IMR-90 (cell line): ENCODE measurements at regions not wholly inside any gene's neighbourhood (a gene's known extent, or its start where the extent isn't known, plus 50 kb on each side); places are given as distances from the start of the nearest gene placed in this dataset.

Experiments
- ATAC-seq: fragments of 200-7000 bp; cut with Tn5 transposase; 2 replicates; pipeline ENCODE4 v1.9.1; 2020; ENCODE audit warnings: low read depth, mild to moderate bottlenecking, moderate library complexity
- BruUV-seq: library from RNA; stranded (reverse); fragments of 400-500 nt; replicated peaks from 2 replicates; lab custom pipeline; 2021; lab: Mats Ljungman, UMichigan
- CTCF ChIA-PET: fragments of 300-600 bp; formaldehyde crosslinking; extraction: SDS; loops from one replicate; lab custom pipeline; 2021; ENCODE audit warnings: antibody characterized with exemption; lab: Yijun Ruan, JAX
- POLR2A ChIA-PET: fragments of 300-600 bp; sonication (Branson Sonifier 250); formaldehyde crosslinking; loops from one replicate; lab custom pipeline; 2022; ENCODE audit warnings: antibody characterized with exemption; ENCODE audit not compliant: unreplicated experiment; lab: Charles Lee
- DNase-seq: peaks from one replicate; pipeline ENCODE4 v3.0.0; 2013
- H2AFZ ChIP-seq: replicated peaks from 2 replicates; pipeline ENCODE3; 2013; ENCODE audit warnings: low read length, mild to moderate bottlenecking; ENCODE audit not compliant: poor library complexity
- H2AK5ac ChIP-seq: 2 replicates; pipeline ENCODE4 v1.6.1; 2013; ENCODE audit warnings: low read depth, low read length, inconsistent platforms
- H2AK9ac ChIP-seq: replicated peaks from 2 replicates; pipeline ENCODE3; 2013; ENCODE audit warnings: mild to moderate bottlenecking, low read depth, low read length, moderate library complexity; ENCODE audit not compliant: poor library complexity
- H2BK120ac ChIP-seq: 2 replicates; pipeline ENCODE4 v1.6.1; 2013; ENCODE audit warnings: low read depth, low read length, inconsistent platforms
- H2BK15ac ChIP-seq: 3 replicates; pipeline ENCODE4 v1.6.1; 2013; ENCODE audit warnings: low read depth, low read length, inconsistent platforms
- H2BK20ac ChIP-seq: 2 replicates; pipeline ENCODE4 v1.6.1; 2013; ENCODE audit warnings: low read depth, mild to moderate bottlenecking, inconsistent platforms, low read length, moderate library complexity
- H2BK5ac ChIP-seq: 2 replicates; pipeline ENCODE4 v1.6.1; 2013; ENCODE audit warnings: mild to moderate bottlenecking, low read depth, low read length, inconsistent platforms; ENCODE audit not compliant: poor library complexity, severe bottlenecking
- H3K14ac ChIP-seq: replicated peaks from 2 replicates; pipeline ENCODE4 v1.6.1; 2013; ENCODE audit warnings: low read depth, low read length, inconsistent platforms
- H3K18ac ChIP-seq: 2 replicates; pipeline ENCODE4 v1.6.1; 2013; ENCODE audit warnings: low read depth, low read length, control low read depth
- H3K23ac ChIP-seq: 2 replicates; pipeline ENCODE4 v1.6.1; 2013; ENCODE audit warnings: low read depth, low read length, inconsistent platforms
- H3K27ac ChIP-seq: 2 replicates; pipeline ENCODE4 v1.5.1; 2013; ENCODE audit warnings: mild to moderate bottlenecking, control low read depth, low read length; ENCODE audit not compliant: insufficient read depth
- H3K27me3 ChIP-seq: 2 replicates; pipeline ENCODE4 v1.6.1; 2013; ENCODE audit warnings: low read length; ENCODE audit not compliant: control insufficient read depth, insufficient read depth
- H3K36me3 ChIP-seq: 2 replicates; pipeline ENCODE4 v1.6.1; 2013; ENCODE audit warnings: low read length, mixed read lengths; ENCODE audit not compliant: control insufficient read depth, insufficient read depth
- H3K4ac ChIP-seq: 2 replicates; pipeline ENCODE4 v1.6.1; 2013; ENCODE audit warnings: low read depth, low read length, inconsistent platforms
- H3K4me1 ChIP-seq: 2 replicates; pipeline ENCODE4 v1.6.1; 2013; ENCODE audit warnings: low read length, mixed read lengths; ENCODE audit not compliant: control insufficient read depth, insufficient read depth
- H3K4me2 ChIP-seq: 2 replicates; pipeline ENCODE4 v1.6.1; 2013; ENCODE audit warnings: low read depth, mild to moderate bottlenecking, control low read depth, low read length, moderate library complexity
- H3K4me3 ChIP-seq: 2 replicates; pipeline ENCODE4 v1.5.1; 2013; ENCODE audit warnings: low read depth, mild to moderate bottlenecking, control low read depth, low read length, moderate library complexity; ENCODE audit not compliant: insufficient read depth
- H3K56ac ChIP-seq: 2 replicates; pipeline ENCODE4 v1.6.1; 2013; ENCODE audit warnings: low read length, inconsistent platforms; ENCODE audit not compliant: insufficient read depth; ENCODE audit errors: extremely low read depth
- H3K79me1 ChIP-seq, 2 experiments: 2 replicates each; pipeline ENCODE4 v1.6.1; 2013; ENCODE audit warnings: low read length in 2 of 2, inconsistent platforms in 1 of 2, low read depth in 1 of 2
- H3K9ac ChIP-seq: 2 replicates; pipeline ENCODE4 v1.6.1; 2013; ENCODE audit warnings: low read depth, low read length, control low read depth
- H3K9me1 ChIP-seq: 2 replicates; pipeline ENCODE4 v1.6.1; 2013; ENCODE audit warnings: low read length, inconsistent platforms; ENCODE audit not compliant: insufficient read depth
- H3K9me3 ChIP-seq: 2 replicates; pipeline ENCODE4 v1.6.1; 2013; ENCODE audit warnings: low read length; ENCODE audit not compliant: control insufficient read depth, insufficient read depth
- H4K20me1 ChIP-seq: 2 replicates; pipeline ENCODE4 v1.6.1; 2013; ENCODE audit warnings: low read length, inconsistent platforms; ENCODE audit not compliant: insufficient read depth
- H4K5ac ChIP-seq: 2 replicates; pipeline ENCODE4 v1.6.1; 2013; ENCODE audit warnings: mild to moderate bottlenecking, low read depth, low read length, control low read depth
- H4K8ac ChIP-seq, 2 experiments: 2 replicates each; pipeline ENCODE4 v1.6.1; 2013; ENCODE audit warnings: low read depth in 2 of 2, low read length in 2 of 2, control low read depth in 1 of 2, inconsistent platforms in 1 of 2
- H4K91ac ChIP-seq: 2 replicates; pipeline ENCODE4 v1.6.1; 2013; ENCODE audit warnings: low read depth, low read length, inconsistent platforms; ENCODE audit not compliant: insufficient read depth
- BHLHE40 ChIP-seq: fragments of 150-350 bp; IDR thresholded peaks from 2 replicates; pipeline ENCODE4 v1.6.1; 2016; ENCODE audit warnings: mild to moderate bottlenecking, low read depth, low read length
- CHD1 ChIP-seq: IDR thresholded peaks from 2 replicates; pipeline ENCODE4 v1.6.1; 2012; ENCODE audit warnings: low read depth, low read length, improper control_type of control experiment
- POLR2A ChIP-seq: IDR thresholded peaks from 2 replicates; pipeline ENCODE4 v1.6.1; 2012; ENCODE audit warnings: mild to moderate bottlenecking, low read depth, low read length
- RFX5 ChIP-seq: IDR thresholded peaks from 2 replicates; pipeline ENCODE4 v1.8.0; 2012; ENCODE audit warnings: low read depth, mild to moderate bottlenecking, low read length, moderate library complexity
- WGBS, 2 experiments: methylation state at CpG; one replicate each; pipeline versions ENCODE4 v1.1.5 to v1.1.7; 2013; ENCODE audit warnings: missing lambda C conversion rate in 2 of 2; ENCODE audit not compliant: insufficient read length in 1 of 2; ENCODE audit errors: extremely low coverage in 2 of 2; 5-methylcytosine and 5-hydroxymethylcytosine counted together
- dilution Hi-C: fragments of 300-500 bp; cut with HindIII; formaldehyde crosslinking; loops from one replicate; pipeline ENCODE4 v1.14.3; 2018; ENCODE audit warnings: low sequenced_read_pairs; ENCODE audit not compliant: unreplicated experiment
- in situ Hi-C: fragments of 300-500 bp; cut with MboI; formaldehyde crosslinking; loops from 3 replicates; pipeline ENCODE4 v1.14.3; 2019; ENCODE audit warnings: low sequenced_read_pairs, inconsistent platforms, mixed read lengths
- intact Hi-C: fragments of 100-400 bp; cut with micrococcal nuclease; formaldehyde crosslinking; loops from 2 replicates; pipeline ENCODE4 v1.10.0; 2022
- TF ChIP-seq, protein P1 (sequence below): fragments of 150-350 bp; IDR thresholded peaks from 2 replicates; pipeline ENCODE4 v1.6.1; 2017; ENCODE audit warnings: mild to moderate bottlenecking, antibody characterized with exemption, low read length, low read depth
- TF ChIP-seq, protein P2 (sequence below): fragments of 150-350 bp; IDR thresholded peaks from 2 replicates; pipeline ENCODE4 v1.6.1; 2016; ENCODE audit warnings: low read depth, mild to moderate bottlenecking, low read length, moderate library complexity, borderline replicate concordance

GRCh38 chr2:42995752-42996422 is 203.5 kb upstream of the HAAO start:
- Histone ChIP-seq H3K79me1 (no peaks in the 10 kb centered on the region), H3K4me3 (no peak overlapping the region), H3K27me3 (no peaks in the 10 kb centered on the region), H4K91ac (no peak overlapping the region), H3K9me1 (no peaks in the 10 kb centered on the region), H3K27ac (no peak overlapping the region), H3K56ac (no peak overlapping the region), H3K4ac (no peak overlapping the region), H3K23ac (no peak overlapping the region), H3K9me3 (no peaks in the 10 kb centered on the region), H4K8ac (no peak overlapping the region), H3K18ac (no peak overlapping the region), H3K4me2 (no peak overlapping the region), H4K20me1 (no peaks in the 10 kb centered on the region), H3K14ac (no peak overlapping the region), H2BK15ac (no peak overlapping the region), H2BK5ac (no peak overlapping the region), H2BK20ac (no peak overlapping the region), H3K36me3 (no peaks in the 10 kb centered on the region), H3K9ac (no peak overlapping the region), H2AK9ac (no peak overlapping the region), H2AFZ (no peak overlapping the region), H2AK5ac (no peak overlapping the region), H4K5ac (no peak overlapping the region), H2BK120ac (no peak overlapping the region), H3K4me1 (no peaks in the 10 kb centered on the region)
- ATAC-seq (no peak), DNase-seq (no peak)
- dilution Hi-C loops (no loop called here), intact Hi-C loops (no loop called here), in situ Hi-C loops (no loop called here)
- no TSS peak for BruUV-seq
- POLR2A ChIA-PET = no interaction called here
- CTCF ChIA-PET = no interaction called here
- WGBS, 2 experiments = no CpG with 5 or more reads among the region's 1 CpG
- TF ChIP-seq POLR2A = no peak
- no peak for TF ChIP-seq CHD1
- no peak for TF ChIP-seq RFX5
- TF ChIP-seq, protein P1, sequence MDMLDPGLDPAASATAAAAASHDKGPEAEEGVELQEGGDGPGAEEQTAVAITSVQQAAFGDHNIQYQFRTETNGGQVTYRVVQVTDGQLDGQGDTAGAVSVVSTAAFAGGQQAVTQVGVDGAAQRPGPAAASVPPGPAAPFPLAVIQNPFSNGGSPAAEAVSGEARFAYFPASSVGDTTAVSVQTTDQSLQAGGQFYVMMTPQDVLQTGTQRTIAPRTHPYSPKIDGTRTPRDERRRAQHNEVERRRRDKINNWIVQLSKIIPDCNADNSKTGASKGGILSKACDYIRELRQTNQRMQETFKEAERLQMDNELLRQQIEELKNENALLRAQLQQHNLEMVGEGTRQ = no peak
- TF ChIP-seq, protein P2, sequence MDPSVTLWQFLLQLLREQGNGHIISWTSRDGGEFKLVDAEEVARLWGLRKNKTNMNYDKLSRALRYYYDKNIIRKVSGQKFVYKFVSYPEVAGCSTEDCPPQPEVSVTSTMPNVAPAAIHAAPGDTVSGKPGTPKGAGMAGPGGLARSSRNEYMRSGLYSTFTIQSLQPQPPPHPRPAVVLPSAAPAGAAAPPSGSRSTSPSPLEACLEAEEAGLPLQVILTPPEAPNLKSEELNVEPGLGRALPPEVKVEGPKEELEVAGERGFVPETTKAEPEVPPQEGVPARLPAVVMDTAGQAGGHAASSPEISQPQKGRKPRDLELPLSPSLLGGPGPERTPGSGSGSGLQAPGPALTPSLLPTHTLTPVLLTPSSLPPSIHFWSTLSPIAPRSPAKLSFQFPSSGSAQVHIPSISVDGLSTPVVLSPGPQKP = no peak
- no peak for TF ChIP-seq BHLHE40
